ENCODE measurements at regions not wholly inside any gene's neighbourhood (a gene's known extent, or its start where the extent isn't known, plus 50 kb on each side); places are given as distances from the start of the nearest gene placed in this dataset.

DNA sequence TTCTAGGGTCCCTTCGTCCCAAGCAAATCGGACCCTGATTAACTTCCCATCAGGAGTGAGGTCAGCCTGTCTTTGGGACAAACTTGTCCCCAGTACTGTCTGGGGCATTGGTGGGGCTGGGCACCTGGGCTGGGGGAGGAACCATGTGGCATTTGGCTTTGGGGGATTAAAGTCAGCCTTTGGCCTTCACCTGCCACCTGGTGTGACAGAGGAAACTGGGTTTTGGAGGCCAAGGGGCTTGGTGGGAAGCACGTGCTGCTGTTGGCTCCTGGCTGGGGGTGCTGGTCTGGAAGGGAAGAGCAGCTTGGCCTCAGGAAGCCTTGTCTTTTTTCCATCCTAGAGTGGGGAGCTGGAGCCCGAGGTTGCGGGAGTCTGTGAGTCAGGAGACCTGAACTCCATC is 78.4 kb upstream of the NECTIN1 start:
- TF ChIP-seq, protein P1, sequence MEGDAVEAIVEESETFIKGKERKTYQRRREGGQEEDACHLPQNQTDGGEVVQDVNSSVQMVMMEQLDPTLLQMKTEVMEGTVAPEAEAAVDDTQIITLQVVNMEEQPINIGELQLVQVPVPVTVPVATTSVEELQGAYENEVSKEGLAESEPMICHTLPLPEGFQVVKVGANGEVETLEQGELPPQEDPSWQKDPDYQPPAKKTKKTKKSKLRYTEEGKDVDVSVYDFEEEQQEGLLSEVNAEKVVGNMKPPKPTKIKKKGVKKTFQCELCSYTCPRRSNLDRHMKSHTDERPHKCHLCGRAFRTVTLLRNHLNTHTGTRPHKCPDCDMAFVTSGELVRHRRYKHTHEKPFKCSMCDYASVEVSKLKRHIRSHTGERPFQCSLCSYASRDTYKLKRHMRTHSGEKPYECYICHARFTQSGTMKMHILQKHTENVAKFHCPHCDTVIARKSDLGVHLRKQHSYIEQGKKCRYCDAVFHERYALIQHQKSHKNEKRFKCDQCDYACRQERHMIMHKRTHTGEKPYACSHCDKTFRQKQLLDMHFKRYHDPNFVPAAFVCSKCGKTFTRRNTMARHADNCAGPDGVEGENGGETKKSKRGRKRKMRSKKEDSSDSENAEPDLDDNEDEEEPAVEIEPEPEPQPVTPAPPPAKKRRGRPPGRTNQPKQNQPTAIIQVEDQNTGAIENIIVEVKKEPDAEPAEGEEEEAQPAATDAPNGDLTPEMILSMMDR (IDR thresholded peaks at IDR 0.05): no peak
- no peak for TF ChIP-seq POLR2A (IDR thresholded peaks at IDR 0.05)

All from Peyer's patch (tissue), 4 donors.